Tibial nerve (tissue), 3 donors: ENCODE measurements at regions not wholly inside any gene's neighbourhood (a gene's known extent, or its start where the extent isn't known, plus 50 kb on each side); places are given as distances from the start of the nearest gene placed in this dataset.

Experiments used
- EP300 ChIP-seq, 2 donors: sonication (generic); formaldehyde crosslinking; IDR thresholded peaks; one replicate each; pipeline ENCODE4 v1.6.1; 2017; ENCODE audit warnings: antibody characterized with exemption in 2 of 2, mild to moderate bottlenecking in 1 of 2
- POLR2A ChIP-seq, 2 donors: fragments of 450-650 bp; IDR thresholded peaks; one replicate each; pipeline ENCODE4 v1.6.1; 2017; ENCODE audit warnings: antibody characterized with exemption in 2 of 2, mild to moderate bottlenecking in 2 of 2, moderate library complexity in 2 of 2

GRCh38 chr9:85401998-85402397, 339.8 kb downstream of the AGTPBP1 start:
- no peak for TF ChIP-seq EP300 (IDR thresholded peaks at IDR 0.05)
- TF ChIP-seq POLR2A (IDR thresholded peaks at IDR 0.05) = no peak
